ENCODE measurements at regions not wholly inside any gene's neighbourhood (a gene's known extent, or its start where the extent isn't known, plus 50 kb on each side); places are given as distances from the start of the nearest gene placed in this dataset.

- intact Hi-C loops (cut with micrococcal nuclease), result no loop called here
- no peaks in the 10 kb centered on the region for H3K79me2 ChIP-seq (ENCODE audit: insufficient read depth, low read length)
- DNase-seq, result no peak
- H4K20me1 ChIP-seq (ENCODE audit: insufficient read depth, low read length), result no peaks in the 10 kb centered on the region
- H3K4me3 ChIP-seq (replicated peaks in 1 of 3; ENCODE audit: low read depth in 2 of 3, low read length in 3 of 3), result no peak overlapping the region
- Mint-ChIP-seq H3K36me3 (no peaks in the 10 kb centered on the region), H3K27me3 (ENCODE audit: low read depth in 3 of 3) (peaks cover 0 to 3% (median 0%) of the 10 kb centered on the region in 3 donors), H3K4me1 (no peaks in the 10 kb centered on the region), H3K27ac (peak overlapping the region in 1 of 7 donors; percentile 5), H3K4me3 (no peak overlapping the region), H3K9me3 (no peaks in the 10 kb centered on the region)
- no peaks in the 10 kb centered on the region for H3K9me3 ChIP-seq (replicated peaks in 1 of 2; ENCODE audit: control insufficient read depth in 1 of 2, insufficient read depth in 1 of 2, low read length in 2 of 2)
- WGBS (ENCODE audit: insufficient coverage), result 78% methylated on average over 3 of the region's 7 CpGs
- H3K27me3 ChIP-seq (ENCODE audit: control insufficient read depth in 2 of 2, insufficient read depth in 2 of 2, low read length in 2 of 2), result peaks cover 0 to 2% of the 10 kb centered on the region in 2 donors
- no peak overlapping the region for H2AFZ ChIP-seq (ENCODE audit: insufficient read depth, low read depth, low read length, poor library complexity, severe bottlenecking)
- no peak overlapping the region for H3K4me2 ChIP-seq (replicated peaks; ENCODE audit: extremely low read depth, low read length, poor library complexity, severe bottlenecking)
- TF ChIP-seq CTCF (IDR thresholded peaks at IDR 0.05), result no peak
- no peaks in the 10 kb centered on the region for H3K36me3 ChIP-seq (replicated peaks in 1 of 2; ENCODE audit: control insufficient read depth in 1 of 2, insufficient read depth in 2 of 2, low read length in 2 of 2)
- no peaks in the 10 kb centered on the region for H3K4me1 ChIP-seq (ENCODE audit: control insufficient read depth in 1 of 2, insufficient read depth in 2 of 2, low read length in 2 of 2)
- H3K27ac ChIP-seq (ENCODE audit: low read depth in 1 of 2, low read length in 2 of 2), result no peak overlapping the region
- no peak overlapping the region for H3K9ac ChIP-seq (ENCODE audit: insufficient read depth, low read length, poor library complexity, severe bottlenecking)
Measured at GRCh38 chr1:55352080-55352810, 137.1 kb upstream of the USP24 start.

- H4K20me1 ChIP-seq (ENCODE audit: insufficient read depth, low read length), result no peaks in the 10 kb centered on the region
- H3K4me3 ChIP-seq (replicated peaks in 1 of 3; ENCODE audit: low read depth in 2 of 3, low read length in 3 of 3), result no peak overlapping the region
- no peaks in the 10 kb centered on the region for H3K79me2 ChIP-seq (ENCODE audit: insufficient read depth, low read length)
- H3K36me3 Mint-ChIP-seq, result no peaks in the 10 kb centered on the region
- H3K9me3 ChIP-seq (replicated peaks in 1 of 2; ENCODE audit: control insufficient read depth in 1 of 2, insufficient read depth in 1 of 2, low read length in 2 of 2), result peaks cover 0 to 8% of the 10 kb centered on the region in 2 donors
- no peaks in the 10 kb centered on the region for H3K36me3 ChIP-seq (replicated peaks in 1 of 2; ENCODE audit: control insufficient read depth in 1 of 2, insufficient read depth in 2 of 2, low read length in 2 of 2)
- no peak overlapping the region for H2AFZ ChIP-seq (ENCODE audit: insufficient read depth, low read depth, low read length, poor library complexity, severe bottlenecking)
- H3K27me3 ChIP-seq (ENCODE audit: control insufficient read depth in 2 of 2, insufficient read depth in 2 of 2, low read length in 2 of 2), result peaks cover 0 to 2% of the 10 kb centered on the region in 2 donors
- intact Hi-C loops (cut with micrococcal nuclease), result no loop called here
- H3K9me3 Mint-ChIP-seq, result peaks cover 6 to 15% (median 10%) of the 10 kb centered on the region in 7 donors
- H3K27ac ChIP-seq (ENCODE audit: low read depth in 1 of 2, low read length in 2 of 2), result no peak overlapping the region
- 20% methylated on average over 1 of the region's 1 CpG for WGBS (ENCODE audit: insufficient coverage)
- H3K27me3 Mint-ChIP-seq (ENCODE audit: low read depth in 3 of 3), result peaks cover 0 to 5% (median 1%) of the 10 kb centered on the region in 3 donors
- no peak for TF ChIP-seq CTCF (IDR thresholded peaks at IDR 0.05)
- no peak overlapping the region for H3K9ac ChIP-seq (ENCODE audit: insufficient read depth, low read length, poor library complexity, severe bottlenecking)
- no peaks in the 10 kb centered on the region for H3K4me1 Mint-ChIP-seq
- no peak overlapping the region for H3K27ac Mint-ChIP-seq
- no peak overlapping the region for H3K4me3 Mint-ChIP-seq
- no peak overlapping the region for H3K4me2 ChIP-seq (replicated peaks; ENCODE audit: extremely low read depth, low read length, poor library complexity, severe bottlenecking)
- no peaks in the 10 kb centered on the region for H3K4me1 ChIP-seq (ENCODE audit: control insufficient read depth in 1 of 2, insufficient read depth in 2 of 2, low read length in 2 of 2)
- DNase-seq, result no peak
Measured at GRCh38 chr1:55348356-55348755, 133.2 kb upstream of the USP24 start.

Measured in CD14-positive monocyte (primary cell).